T-helper 2 cell treated with Interferon-gamma antibody and Interleukin-4, amounts not matched to agents 100 ng/mL and 5 ng/mL, for 36 hours (primary cell): ENCODE measurements at regions not wholly inside any gene's neighbourhood (a gene's known extent, or its start where the extent isn't known, plus 50 kb on each side); places are given as distances from the start of the nearest gene placed in this dataset.

Experiments
- intact Hi-C: fragments of 100-400 bp; cut with micrococcal nuclease; formaldehyde crosslinking; loops from one replicate; pipeline ENCODE4 v1.15.1; 2023

DNA sequence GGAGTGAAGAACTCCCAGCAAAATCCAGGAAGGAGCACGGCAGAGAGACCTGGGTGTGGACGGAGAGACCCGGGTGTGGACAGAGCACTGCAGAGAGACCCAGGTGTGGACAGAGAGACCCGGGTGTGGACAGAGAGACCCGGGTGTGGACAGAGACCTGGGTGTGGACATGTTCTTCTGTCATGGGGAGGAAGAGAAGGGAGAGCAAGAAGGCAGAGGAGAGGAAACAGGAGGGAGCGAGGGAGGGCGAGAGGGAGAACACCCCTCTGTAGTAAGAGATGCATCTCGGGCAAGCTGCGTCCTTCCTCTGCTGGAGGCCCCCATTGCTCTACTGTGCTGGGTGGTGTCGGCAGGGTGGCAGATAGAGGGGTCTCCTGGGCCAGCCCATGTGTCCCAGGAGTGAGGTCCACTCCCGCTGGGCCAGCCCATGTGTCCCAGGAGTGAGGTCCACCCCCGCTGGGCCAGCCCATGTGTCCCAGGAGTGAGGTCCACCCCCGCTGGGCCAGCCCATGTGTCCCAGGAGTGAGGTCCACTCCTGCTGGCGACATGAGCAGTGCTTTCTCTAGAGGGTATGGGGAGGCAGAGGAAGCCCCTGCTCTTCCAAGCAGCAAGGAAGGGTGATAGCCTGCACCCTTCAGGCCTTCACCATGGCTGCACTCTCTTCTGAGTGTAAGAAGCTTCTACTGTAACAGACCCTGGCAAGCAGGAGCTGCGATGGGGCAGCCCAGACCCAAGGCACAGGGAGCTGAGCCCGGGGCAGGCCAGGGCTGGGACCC lies 934.2 kb downstream of the BRD1 start:
- intact Hi-C loops, result no loop called here

DNA sequence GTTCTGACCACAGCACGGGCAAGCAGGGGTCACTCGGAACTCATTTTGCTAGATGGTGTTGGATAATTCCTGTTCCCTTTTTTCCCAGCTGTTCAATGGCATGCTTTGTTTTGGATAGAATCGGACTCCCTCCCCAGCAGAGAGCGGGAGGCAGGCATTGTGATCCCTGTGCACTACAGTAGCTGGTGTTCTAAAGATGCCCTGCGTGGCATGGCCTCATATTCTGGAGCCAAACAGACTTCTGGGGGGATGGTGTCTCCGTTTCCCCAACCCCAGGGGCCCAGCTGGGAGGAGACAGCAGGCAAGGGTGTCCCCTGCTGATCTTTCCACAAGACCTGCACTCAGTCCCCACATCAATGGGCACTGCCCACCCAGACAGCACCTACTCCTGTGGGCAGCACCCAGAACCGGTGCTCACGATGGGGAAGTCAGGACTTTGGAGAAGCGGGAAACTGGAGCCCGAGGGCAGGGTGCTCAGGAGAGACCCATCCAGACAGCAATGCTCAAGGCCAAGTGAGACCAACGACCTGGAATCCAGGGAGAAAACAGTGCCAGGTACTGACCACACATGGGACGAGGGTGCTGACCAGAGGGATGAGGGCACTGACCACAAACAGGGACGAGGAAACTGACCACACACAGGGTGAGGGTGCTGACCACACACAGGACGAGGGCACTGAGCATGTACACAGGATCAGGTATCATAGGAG lies 934.9 kb downstream of the BRD1 start:
- intact Hi-C loops, result no loop called here

DNA sequence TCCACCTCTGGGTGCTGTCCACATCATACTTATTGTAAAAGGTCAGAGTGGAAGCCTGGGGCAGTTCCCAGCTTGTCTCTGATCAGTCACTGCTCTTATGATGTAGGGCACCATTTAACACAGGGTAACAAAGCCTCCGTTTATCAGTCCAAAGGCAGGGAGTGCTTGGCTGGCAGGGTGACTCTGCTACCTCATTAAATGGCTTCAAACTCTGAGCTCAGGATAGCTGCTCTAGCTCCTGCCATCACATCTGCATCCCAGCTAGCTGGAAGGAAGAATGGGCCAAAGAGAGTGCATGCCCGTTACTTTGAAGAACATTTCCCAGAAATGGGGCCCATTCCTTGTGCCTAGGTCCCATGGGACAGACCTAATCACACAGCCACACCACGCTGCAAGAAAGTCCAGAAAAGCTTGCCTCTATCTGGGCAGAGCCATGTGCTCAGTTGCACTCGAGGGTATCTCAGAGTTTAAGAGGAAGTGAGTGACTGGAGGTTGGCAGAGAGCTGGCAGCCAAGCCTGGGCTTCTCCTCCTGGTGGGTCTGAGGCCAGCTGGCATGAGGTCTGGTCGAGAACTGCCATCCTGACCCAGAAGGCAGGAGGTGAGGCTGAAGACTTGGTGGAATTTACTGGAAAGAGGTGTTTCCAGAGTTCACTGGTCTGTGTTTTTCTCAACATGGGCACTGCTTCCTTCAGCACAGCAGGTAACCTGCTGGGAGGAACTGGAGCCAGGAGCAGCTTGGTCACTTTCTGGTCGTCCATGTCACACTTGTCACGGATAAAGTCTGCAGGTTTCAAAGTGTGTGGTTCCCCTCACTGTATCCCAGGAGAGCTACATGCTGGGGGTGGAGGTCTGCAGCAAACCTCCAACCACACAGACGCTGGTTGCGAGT lies 935.7 kb downstream of the BRD1 start:
- intact Hi-C loops, result no loop called here

DNA sequence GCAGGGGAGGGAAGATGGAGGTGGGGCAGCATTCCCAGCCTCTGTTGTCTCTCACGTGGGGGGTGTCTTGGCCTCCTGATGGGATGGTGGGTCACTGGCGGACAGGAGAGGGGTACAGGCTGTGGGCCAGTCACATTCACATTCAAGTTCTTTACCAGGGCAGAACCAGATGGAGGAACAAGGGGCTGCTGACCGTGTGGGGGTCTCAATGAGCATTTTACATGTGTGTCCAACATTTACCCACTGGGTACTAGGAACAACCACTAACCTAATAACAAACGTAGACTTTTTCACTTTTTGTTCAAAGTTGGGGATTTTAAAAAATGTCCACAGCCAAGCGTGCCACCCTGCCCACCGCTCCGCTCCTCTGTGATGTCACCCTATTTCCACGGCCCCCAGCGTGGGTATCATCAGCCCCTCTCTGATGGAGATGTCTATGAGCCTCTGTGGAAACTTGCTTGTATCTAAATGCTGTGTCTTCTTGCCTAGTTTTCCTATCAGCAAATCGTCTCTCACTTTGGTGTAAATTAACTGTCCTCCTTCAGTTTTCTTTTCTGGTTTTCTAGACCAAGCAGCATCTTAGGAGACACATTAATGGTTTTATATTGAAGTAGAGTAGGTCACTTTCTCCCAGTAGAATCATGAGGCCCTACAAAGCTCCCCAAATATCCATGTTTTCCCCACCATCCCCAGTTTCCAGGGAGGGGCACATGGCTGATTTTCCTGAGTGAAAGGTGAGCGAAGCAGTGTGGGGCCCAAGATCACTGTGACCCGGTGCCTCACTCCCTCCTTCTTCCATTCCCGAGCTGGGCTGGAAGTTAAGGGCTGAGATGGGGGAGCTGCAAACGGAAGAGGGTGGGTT lies 936.7 kb downstream of the BRD1 start:
- intact Hi-C loops, result no loop called here

DNA sequence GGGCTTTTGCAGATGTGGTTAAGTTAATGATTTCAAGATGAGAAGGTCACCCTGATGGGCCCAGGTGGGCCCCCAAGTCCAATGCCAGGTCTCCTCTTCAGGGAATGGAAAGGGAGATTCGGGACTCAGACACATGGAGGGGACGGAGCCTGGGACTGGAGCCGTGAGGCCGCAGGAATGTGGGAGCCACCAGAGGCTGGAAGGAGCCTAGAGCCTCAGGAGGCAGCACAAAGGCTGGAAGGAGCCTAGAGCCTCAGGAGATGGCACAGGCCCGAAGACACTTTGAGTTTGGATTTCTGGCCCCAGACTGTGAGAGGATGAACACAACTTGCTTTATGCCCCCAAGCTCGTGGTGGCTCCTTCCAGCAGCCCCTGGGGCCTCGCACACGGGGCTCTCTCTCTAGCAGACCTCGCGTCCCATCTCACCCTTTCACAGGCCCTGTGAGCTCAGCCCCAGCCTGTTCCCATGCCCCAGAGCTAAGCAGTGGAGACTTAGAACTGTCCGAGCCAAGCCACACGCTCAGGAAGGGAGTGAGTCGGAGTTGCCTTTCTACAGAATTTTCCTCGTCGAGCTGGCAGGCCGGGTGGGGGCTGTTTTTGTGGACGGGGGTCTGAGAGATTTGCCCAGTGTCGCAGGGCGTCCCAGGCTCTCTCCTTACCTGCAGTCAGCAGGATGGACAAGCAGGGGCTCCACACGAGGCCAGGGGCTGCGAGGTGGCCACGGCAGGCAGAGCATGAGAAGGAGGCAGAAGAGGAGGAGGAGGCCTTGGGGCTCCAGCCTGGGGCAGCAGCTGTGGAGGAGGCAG lies 937.6 kb downstream of the BRD1 start:
- intact Hi-C loops, result no loop called here

DNA sequence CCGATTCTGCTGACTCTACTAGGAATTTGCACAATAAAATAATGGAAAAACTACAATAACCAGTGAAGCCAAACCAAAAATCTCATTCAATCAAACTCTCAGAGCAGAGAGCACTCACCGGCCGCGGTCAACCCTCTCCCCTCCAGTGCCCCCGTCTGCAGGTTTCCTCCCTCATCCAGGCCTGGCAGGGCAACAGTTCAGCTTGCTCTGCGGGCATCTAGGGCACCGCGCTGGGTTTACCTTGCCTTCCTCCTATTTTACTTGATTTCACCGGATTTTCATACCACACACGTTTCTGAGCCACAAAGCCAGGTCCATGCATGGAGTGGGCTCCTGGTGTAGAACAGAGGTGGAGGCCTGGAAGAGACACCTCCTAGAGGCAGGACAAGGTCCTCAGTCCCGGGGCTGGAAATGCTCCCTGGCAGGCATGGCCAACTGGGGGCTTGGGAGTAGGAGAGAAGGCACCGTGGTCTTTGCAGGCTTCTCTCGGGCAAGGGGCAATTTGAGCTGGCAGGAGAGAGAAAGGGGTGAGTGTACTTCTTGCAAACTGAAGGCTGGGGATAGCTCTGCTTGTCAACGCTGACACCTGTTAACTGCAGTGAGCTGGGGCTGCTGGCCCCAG lies 938.4 kb downstream of the BRD1 start:
- intact Hi-C loops, result no loop called here

DNA sequence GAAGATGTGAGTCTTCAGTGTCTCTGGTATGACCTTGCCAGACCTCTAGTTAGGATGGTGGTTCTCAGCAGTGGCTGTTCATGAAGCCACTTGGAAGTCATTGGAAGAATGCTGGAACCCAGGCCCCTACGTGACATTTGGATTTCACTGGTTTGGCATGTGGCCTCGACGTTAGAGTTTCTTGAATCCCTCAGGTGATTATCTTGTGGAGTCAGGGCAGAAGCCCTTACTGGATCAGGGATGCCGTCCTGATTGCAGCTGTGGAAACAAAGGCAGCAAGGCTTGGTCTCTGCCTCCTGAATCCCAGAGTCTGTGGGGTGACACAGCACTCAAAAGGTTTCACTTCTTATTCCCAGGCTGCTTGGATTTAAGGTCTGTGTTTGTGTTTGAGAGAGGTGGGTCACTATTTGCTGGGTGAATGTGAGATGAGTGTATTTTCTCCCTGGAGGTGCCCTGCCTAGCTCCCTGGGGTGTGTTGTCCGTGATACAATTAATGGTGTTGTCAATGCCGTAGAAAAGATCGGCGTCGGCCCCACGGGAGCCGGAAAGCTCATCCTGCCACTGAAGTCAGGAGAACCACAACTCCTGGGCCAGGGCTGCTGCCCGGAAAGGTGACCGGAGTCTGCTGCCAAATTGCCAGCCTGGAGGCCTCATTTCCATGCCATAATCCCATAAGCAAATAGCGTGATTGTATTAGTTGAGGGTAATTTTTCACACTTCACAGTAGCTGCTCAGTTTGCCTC lies 939.0 kb downstream of the BRD1 start:
- intact Hi-C loops, result no loop called here

DNA sequence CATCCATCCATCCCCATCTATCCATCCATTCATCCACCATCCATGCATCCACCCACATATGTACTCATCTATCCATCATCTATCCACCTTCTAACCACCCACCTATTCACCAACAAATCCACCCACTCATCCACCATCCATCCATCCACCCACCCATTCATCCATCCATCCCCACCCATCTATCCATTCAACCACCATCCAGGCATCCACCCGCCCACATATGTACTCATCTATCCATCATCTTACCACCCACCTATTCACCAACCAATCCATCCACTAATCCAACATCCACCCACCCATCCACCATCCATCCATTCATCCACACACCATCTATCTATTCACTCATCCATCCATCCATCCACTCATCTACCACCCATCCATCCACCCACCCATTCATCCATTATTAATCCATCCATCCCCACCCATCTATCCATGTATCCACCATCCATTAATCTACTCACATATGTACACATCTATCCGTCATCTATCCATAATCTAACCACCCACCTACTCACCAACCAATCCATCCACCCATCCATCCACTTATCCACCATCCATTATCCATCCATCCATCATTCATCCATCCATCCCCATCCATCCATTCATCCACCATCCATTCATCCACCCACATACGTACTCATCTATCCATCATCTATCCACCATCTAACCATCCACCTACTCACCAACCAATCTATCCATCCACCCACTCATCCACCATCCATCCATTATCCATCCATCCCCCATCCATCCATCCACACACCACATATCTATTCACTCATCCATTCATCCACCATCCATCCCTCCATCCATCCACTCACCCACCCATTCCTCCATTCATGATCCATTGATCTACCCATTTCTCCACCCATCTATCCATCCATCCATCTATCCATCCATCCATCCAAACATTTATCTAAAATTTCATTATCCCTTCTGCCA lies 940.0 kb downstream of the BRD1 start:
- intact Hi-C loops, result no loop called here

DNA sequence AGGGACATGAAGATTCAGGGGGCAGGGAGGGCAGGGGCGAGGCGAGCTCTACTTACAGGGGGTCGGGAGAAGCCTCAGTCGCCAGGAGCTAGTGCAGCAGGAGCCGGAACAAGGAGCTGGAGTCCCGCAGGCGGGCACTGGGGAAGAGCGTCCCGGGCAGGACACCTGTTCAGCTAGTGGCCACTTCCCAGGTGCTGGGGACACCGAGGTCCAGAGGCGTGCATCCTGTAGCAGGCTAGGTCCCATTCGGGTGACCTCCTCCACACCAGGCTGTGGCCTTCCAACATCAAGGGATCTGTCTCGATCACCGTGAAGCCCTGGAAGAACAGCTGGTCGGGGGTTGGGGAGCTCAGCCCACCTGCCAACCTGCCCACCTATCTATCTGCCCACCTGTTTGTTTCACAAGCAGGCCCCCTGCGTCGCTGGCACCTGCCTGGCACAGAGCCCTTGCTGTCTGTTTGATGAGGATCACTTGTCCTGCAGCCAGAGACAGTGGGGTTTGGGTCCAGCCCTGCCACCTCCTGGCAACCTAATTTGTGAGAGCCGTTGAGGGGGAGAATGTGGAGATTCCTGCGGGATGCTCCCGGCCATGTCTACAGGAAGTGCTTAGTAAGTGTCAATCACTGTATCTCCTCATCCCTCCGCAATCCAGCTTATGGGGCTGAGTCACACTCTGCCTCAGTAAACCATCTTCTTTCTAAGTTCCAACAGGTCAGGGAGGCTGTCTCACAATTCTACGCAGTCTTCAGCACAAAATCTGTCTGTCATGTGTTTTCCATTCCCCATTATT lies 940.9 kb downstream of the BRD1 start:
- intact Hi-C loops, result no loop called here

DNA sequence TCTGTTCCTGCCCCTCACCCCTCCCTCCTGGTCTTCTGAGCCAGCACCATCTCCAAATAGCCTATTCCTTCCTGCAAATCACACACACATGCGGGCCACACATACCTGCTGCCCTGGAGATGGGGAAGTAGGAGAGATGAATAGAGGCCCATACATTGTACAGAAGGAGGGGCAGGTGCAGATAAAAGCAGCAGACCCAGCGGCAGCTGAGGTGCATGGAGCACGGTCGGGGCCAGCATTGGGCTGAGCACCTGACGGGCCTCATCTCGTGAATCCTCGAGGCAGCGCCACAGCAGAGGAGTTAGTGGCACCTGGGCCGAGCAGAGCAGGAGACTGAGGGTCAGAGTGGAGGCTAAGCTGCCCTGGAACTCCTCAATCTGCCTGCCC lies 941.8 kb downstream of the BRD1 start:
- intact Hi-C loops, result no loop called here

DNA sequence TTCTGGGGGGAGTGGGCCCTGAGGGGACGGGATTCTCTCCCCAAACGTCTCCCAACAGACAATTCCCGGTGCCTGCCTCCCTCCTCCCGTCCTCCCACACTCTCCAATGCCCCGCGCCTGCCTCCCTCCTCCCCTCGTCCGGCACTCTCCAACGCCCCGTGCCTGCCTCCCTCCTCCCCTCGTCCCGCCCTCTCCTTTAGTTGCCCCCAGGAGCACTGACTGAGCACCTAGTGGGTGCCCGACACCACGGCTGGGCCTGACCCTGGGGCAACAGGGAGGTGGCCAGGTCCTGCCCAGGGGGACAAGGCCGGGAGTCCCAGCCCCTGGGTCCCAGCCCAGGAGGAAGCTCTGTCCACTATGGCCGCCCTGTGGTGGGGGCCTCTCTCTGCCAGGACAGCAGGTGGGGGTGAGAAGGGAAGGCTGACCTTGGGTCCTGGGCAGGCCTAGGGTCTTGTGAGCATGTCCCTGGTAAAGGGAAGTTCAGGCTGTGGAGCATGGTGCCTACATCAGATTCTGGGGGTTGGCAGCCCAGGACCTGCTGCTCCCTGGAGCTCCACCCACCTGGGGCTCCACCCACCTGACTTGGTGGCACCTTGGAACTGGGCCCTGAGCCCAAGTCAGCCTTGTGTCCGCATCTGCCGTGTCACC lies 942.3 kb downstream of the BRD1 start:
- intact Hi-C loops, result no loop called here

DNA sequence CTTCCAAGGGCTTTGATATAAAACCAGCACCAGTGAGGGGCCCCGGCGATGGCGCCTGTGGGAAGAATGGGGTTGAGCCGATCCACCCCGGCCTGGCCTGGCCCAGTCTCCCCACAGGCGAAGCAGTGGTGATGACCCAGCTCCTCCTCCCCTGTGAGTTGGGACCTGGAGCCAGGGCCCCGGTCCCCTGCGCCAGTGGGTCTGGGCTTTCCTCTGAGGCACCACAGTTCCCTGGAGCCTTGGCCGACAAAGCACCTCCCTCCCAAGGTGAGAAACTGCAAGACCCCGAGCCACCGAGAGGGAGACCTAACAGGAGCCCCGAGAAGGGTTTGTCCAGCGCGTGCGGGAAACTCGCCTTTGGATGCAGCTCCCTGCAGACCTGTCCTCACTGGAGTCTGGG lies 942.9 kb downstream of the BRD1 start:
- intact Hi-C loops, result no loop called here

DNA sequence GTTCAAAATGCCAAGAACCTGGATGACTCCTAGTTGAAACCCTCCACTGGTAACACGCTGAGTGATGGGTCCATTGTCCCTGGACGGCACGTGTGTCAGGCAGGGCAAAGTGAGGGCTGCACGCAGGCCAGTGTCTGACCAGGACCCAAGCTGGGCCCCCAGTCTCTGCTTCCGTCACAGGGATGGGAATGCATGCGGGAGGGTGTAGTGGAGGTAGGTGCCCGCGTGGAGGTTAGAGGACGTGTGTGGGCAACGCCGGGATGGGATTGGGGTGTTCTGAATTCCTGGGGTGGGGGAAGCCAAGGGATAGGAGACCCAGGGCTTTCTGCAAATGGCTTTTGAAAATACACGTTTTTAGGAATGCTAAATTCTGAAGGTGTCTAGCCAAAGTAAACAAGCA lies 943.3 kb downstream of the BRD1 start:
- intact Hi-C loops, result no loop called here

DNA sequence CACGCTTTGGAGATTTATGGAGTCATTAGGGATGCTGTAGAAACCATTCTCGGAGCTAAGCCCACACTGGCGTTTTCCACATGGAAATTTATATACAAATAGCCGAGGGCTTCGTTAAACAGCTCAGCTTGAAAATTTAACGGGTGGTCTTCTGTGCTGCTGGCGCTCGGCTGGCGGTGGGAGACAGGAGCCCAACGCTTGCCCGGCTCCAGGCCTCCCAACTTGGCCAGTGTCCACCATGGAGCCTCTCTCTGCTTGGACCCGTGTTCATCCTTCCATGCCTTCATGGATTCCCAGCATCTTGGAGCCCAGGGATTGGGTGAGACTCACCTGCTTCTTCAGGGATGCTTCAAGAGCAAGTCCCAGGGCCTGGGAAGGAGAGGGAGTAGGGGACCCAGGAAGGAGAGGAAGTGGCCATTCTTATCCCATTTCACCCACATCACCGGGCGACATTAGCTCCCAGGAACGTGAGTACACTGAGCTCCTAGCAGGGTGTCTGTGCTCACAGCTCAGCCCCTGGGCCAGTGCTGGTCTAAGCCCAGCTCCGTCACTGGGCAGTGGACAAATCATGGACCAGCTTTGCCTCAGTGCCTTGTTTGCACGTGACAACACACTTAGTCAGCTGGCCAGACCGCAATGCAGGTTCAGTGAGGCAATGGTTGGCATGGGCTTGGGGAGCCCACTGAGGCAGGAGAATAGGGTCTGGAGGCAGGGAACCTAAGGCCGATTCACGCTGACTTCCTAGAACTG lies 944.3 kb downstream of the BRD1 start:
- intact Hi-C loops, result no loop called here

DNA sequence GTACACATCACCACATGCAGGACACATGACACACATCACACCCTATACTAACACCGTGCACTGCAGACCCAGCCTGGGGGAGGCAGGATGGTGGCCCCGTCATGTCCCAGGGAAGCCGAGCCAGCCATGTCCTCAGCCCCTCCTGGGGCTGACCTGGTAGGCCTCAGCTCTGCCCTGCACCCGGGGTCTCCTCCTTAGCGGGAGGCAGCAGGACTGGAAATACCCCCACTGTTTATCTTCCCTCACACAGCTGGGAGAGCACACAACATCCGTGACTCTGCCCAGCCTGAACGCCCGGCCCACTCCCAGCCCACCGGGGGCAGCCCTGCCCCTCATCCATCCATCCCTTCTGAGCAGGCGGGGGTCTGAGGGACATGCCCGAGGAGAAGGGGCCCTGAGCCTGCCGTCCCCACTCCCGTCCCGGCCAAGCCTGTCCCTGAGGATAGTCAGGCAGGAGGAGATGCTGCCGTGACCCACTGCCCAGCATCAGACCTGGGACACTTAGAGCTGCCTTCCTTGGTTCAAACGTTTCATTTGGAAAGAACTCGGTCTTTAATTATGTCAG lies 945.0 kb downstream of the BRD1 start:
- intact Hi-C loops, result no loop called here
